ENCODE measurements at regions not wholly inside any gene's neighbourhood (a gene's known extent, or its start where the extent isn't known, plus 50 kb on each side); places are given as distances from the start of the nearest gene placed in this dataset.
"Not testable (repeated sequence)": the region's sequence is repeated elsewhere in the genome, so short reads cannot be mapped to it uniquely, and the experiment has no call there.

- DNase-seq (ENCODE audit: low spot score) = not testable (repeated sequence)
These were observed 304.2 kb downstream of the GOLGA6L6 start for GRCh38 chr15:20237256-20238020.

DNA sequence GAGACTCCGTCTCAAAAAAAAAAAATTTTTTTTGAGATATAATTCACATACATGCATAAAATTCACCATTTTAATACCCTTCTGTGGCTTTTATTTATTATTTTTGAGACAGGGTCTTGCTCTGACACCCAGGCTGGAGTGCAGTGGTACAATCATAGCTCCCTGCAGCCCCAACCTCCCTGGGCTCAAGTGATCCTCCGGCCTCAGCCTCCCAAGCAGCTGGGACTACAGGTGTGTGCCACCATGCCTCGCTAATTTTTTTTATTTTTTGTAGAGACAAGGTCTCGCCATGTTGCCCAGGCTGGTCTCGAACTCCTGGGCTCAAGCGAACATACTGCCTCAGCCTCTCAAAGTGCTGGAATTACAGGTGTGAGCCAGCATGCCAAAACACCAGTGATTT lies 305.9 kb downstream of the GOLGA6L6 start:
- DNase-seq (ENCODE audit: low spot score) = not testable (repeated sequence)

- DNase-seq (ENCODE audit: low spot score) = not testable (repeated sequence)
These were observed 307.5 kb downstream of the GOLGA6L6 start for GRCh38 chr15:20234006-20234540.

- not testable (repeated sequence) for DNase-seq (ENCODE audit: low spot score)
These were observed 309.1 kb downstream of the GOLGA6L6 start for GRCh38 chr15:20232457-20232856.

DNA sequence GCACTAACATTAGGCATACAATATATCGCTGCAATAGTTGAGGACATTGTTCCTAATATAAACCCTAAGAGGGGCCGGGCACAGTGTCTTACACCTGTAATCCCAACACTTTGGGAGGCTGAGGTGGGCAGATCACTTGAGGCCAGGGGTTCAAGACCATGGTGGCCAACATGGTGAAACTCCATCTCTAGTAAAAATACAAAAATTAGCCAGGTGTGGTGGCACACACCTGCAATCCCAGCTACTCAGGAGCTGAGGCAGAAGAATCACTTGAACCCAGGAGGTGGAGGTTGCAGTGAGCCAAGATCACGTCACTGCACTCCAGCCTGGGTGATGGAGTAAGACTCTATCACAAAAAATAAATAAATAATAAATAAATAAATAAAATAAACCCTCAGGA lies 310.9 kb downstream of the GOLGA6L6 start:
- DNase-seq (ENCODE audit: low spot score) = not testable (repeated sequence)

GRCh38 chr15:20228791-20229190 lies 312.8 kb downstream of the GOLGA6L6 start:
- not testable (repeated sequence) for DNase-seq (ENCODE audit: low spot score)

GRCh38 chr15:20227119-20227853 lies 314.3 kb downstream of the GOLGA6L6 start:
- not testable (repeated sequence) for DNase-seq (ENCODE audit: low spot score)

- DNase-seq (ENCODE audit: low spot score) = not testable (repeated sequence)
These were observed 315.1 kb downstream of the GOLGA6L6 start for GRCh38 chr15:20226531-20226930.

GRCh38 chr15:20221063-20221462 lies 320.5 kb downstream of the GOLGA6L6 start:
- DNase-seq (ENCODE audit: low spot score) = not testable (repeated sequence)

DNA sequence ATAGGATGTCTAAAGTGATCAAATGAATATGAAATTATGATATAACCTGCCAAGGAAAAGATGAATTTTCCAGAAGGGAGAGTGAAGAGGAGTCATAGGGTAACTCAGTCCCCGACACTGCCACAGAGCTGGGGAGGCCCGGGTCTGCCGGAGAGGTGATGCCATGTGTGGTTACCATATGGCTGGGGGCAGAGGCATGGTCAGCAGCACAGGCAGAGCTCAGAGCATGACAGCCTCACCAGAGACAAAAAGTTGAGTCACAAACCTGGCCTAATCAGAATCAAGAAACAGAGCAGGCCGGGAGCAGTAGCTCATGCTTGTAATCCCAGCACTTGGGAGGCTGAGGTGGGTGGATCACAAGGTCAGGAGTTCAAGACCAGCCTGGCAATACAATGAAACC lies 322.4 kb downstream of the GOLGA6L6 start:
- not testable (repeated sequence) for DNase-seq (ENCODE audit: low spot score)

GRCh38 chr15:20215700-20216099 lies 325.9 kb downstream of the GOLGA6L6 start:
- not testable (repeated sequence) for DNase-seq (ENCODE audit: low spot score)

- DNase-seq (ENCODE audit: low spot score) = not testable (repeated sequence)
These were observed 327.5 kb downstream of the GOLGA6L6 start for GRCh38 chr15:20214101-20214500.

DNA sequence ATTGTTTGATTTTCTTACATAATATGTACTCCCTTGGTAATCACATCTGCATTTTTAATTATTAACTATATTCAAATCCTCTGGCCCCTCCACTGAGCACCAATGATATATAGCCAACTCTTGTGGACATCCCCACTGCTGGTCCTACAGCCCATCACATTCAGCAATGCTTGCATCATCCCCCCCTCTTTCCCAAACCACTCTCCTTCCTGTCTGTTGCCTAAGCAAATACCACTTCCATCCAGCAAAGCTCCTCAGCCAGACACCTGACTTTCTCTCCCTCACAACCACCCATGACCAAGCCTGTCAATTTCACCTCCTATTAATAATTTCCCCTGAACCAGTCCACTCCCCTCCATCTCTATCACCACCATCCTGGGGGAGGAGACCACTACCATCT lies 330.1 kb downstream of the GOLGA6L6 start:
- DNase-seq (ENCODE audit: low spot score) = not testable (repeated sequence)

- DNase-seq (ENCODE audit: low spot score) = not testable (repeated sequence)
These were observed 331.6 kb downstream of the GOLGA6L6 start for GRCh38 chr15:20209973-20210372.

- DNase-seq (ENCODE audit: low spot score) = not testable (repeated sequence)
These were observed 334.0 kb downstream of the GOLGA6L6 start for GRCh38 chr15:20207607-20208006.

DNA sequence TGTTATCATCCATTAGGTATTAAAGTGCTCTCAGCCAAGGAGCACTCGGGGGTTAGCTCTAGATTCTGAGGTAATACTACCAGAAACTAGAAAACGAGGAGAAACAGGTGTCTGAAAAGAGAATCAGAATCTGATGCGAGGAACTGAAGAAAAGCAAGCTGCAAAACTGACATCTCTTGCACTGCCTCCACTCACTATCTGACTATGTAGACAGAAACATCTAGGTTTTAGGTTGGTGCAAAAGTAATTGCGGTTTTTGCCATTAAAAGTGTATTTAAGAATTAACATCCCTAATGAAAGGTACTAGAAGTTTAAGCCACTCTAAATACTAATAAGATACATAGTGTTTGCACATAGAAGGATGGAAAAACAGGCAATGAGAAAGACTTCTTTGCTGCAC lies 334.4 kb downstream of the GOLGA6L6 start:
- DNase-seq (ENCODE audit: low spot score) = not testable (repeated sequence)

DNA sequence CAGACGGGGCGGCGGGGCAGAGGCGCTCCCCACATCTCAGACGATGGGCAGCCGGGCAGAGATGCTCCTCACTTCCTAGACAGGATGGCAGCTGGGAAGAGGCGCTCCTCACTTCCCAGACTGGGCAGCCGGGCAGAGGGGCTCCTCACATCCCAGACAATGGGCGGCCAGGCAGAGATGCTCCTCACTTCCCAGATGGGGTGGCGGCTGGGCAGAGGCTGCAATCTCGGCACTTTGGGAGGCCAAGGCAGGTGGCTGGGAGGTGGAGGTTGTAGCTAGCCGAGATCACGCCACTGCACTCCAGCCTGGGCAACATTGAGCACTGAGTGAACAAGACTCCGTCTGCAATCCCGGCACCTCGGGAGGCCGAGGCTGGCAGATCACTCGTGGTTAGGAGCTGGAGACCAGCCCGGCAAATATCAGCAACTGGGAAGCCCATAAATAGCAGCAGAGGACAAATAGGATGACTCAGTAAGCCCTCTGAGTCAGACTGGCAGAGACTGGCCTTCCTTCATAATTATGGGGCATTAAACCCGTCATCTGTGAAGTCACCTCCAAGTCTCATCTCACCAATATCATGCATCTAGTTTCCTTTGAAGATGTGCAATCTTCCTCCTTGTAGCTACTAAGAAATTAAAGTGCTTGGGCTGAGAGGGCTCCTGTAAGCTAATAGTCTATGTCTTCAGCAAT lies 337.3 kb downstream of the GOLGA6L6 start:
- not testable (repeated sequence) for DNase-seq (ENCODE audit: low spot score)

- DNase-seq (ENCODE audit: low spot score) = not testable (repeated sequence)
These were observed 337.9 kb downstream of the GOLGA6L6 start for GRCh38 chr15:20203649-20204150.

DNA sequence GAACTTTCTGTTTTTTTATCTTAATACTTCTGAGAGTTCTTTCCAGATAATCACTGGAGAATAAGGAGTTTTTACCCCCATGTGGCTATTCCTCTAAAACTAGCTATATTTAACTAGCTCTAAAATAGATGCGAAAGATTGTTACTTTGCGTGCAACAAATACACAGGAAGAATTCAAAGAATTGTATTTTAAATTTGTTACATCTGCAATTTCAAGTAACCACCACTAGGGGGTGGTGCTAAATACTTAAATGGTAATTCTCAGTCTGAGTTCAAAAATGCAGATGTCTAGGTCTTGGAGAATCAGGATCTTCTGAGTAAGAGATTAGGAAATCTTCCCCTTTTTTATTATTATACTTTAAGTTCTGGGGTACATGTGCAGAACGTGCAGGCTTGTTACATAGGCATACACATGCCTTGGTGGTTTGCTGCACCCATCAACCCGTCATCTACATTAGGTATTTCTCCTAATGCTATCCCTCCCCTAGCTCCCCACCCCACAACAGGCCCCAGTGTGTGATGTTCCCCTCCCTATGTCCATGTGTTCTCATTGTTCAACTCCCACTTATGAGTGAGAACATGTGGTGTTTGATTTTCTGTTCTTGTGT lies 346.9 kb downstream of the GOLGA6L6 start:
- DNase-seq (ENCODE audit: low spot score) = not testable (repeated sequence)

DNA sequence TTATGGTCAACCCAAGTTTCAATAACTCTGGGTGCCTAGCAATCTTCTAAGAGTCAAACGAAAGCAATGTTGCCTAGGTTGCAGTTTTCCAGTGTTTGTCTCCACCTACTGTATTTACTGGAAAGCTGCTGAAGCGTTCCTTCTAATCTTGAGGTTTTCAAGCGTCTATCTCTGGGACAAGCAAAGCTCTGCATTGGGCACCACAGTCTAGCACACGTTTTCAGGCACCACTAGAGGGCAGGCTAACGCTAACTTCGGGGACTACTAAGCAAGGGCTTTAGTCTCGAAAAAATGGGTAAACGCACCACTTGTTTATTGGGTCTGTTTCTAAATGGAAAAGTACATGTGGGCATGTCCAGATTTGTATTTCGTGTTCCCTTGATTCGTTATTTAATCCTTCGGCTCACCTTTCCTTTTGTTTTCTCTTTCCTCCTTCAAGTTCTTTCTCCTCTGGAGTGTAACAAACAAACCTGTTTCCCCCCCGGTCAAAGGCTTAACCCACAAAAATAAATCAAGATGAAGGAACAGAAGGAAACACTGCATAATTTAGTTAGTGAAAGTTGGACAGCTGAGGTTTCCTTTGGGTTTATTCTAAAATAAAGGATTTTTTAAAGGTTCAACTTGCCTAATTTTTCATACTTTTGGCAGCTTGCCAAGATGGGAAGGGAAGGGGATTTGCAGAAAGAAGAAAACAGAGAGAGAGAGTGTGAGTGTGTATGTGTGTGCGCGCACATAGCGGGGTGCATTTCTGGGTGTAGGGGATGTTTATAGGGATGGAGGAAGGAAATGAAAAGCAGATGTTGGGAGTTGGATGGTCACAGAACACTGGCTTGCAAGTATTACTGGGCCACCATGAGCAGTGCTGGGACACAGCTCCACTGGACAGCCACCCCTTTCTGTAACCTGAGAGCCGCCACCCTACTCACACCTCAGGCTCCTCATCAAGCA lies 348.3 kb downstream of the GOLGA6L6 start:
- not testable (repeated sequence) for DNase-seq (ENCODE audit: low spot score)
